Activated CD4-positive, alpha-beta T cell treated with anti-CD3 and anti-CD28 coated beads, Interleukin-2, Interleukin-6, amounts not matched to agents 100 ng/mL and 50 ng/mL, durations not matched to agents 16 hours and 8 hours (primary cell): ENCODE measurements at regions not wholly inside any gene's neighbourhood (a gene's known extent, or its start where the extent isn't known, plus 50 kb on each side); places are given as distances from the start of the nearest gene placed in this dataset.
"Not testable (repeated sequence)": the region's sequence is repeated elsewhere in the genome, so short reads cannot be mapped to it uniquely, and the experiment has no call there.

Experiments
- DNase-seq: peaks from one replicate; pipeline ENCODE4 v3.0.0-alpha.2; 2020

DNA sequence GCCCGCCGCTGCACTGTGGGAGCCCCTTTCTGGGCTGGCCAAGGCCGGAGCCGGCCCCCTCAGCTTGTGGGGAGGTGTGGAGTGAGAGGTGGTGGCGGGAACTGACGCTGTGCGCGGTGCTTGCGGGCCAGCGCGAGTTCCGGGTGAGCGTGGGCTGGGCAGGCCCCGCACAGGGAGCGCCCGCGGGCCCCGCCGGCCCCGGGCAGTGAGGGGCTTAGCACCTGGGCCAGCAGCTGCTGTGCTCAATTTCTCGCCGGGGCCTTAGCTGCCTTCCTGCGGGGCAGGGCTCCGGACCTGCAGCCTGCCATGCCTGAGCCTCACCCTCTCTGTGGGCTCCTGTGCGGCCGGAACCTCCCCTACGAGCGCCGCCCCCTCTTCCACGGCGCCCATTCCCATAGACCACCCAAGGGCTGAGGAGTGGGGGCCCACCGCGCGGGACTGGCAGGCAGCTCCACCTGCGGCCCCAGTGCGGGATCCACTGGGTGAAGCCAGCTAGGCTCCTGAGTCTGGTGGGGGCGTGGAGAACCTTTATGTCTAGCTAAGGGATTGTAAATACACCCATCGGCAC, 1062.6 kb downstream of the TDRD15 start:
- not testable (repeated sequence) for DNase-seq

DNA sequence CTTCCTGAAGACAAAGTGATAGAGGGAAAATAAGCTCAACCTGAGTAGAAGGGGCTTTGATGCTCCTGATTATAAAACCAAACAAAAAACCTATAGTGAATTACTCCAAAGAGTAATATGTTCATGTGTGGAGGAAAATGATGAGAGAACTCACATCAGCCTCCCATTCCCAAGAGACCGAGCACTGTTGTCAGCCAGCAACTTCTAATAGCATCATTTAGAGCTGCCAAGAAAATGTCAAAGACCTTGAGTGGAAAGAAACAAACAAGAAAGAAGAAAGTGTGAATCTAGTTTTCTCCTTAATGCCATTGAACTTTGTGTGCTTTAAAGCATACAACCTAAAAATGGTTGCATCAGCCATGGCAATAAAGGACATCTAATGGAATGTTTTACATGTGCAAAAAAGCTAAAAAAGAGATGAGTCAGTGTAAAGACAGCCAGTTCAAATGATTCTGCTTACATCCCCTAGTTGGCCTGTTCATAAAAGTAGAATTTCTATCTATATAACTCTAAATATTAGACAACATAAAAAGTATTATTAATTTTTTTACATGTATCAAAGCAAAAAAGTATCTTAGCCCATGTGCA, 1066.2 kb downstream of the TDRD15 start:
- DNase-seq: no peak

DNA sequence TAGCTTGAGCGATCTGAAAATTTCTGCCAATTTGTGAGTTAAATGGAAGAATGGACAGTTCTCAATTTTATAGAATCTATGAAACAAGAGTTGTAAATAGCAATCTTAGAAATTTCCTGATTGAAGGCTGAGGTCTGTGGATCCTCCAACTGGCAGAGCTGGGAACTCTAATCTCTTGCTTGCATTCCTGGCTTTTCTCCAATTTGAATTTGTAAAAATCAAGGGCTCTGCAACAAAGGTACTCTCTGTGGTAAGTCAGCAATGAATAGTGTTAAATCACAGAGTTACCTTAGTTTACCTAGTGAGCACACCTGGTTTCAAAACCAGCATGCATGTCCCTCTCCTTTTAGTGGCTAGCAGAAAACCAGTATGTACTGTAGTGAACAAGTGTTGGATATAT, 1070.5 kb downstream of the TDRD15 start:
- DNase-seq: no peak

DNA sequence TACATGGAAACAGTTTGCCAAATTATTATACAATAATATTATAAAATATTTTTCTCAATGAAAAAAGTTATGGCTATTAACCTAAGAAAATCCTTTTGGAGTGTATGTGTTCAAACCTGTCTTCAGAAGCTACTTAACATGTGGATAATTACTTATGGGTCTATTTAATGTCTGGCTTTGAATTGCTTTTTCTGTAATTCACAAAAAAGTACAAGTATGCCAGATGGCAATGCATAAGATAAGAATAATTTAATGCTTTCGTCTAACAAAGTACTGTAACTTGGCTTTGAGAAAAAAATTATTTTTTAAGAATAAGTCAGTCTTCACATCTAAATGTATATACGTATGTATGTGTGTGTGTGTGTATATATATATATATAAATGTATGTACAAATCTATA, 1073.0 kb downstream of the TDRD15 start:
- DNase-seq: no peak

DNA sequence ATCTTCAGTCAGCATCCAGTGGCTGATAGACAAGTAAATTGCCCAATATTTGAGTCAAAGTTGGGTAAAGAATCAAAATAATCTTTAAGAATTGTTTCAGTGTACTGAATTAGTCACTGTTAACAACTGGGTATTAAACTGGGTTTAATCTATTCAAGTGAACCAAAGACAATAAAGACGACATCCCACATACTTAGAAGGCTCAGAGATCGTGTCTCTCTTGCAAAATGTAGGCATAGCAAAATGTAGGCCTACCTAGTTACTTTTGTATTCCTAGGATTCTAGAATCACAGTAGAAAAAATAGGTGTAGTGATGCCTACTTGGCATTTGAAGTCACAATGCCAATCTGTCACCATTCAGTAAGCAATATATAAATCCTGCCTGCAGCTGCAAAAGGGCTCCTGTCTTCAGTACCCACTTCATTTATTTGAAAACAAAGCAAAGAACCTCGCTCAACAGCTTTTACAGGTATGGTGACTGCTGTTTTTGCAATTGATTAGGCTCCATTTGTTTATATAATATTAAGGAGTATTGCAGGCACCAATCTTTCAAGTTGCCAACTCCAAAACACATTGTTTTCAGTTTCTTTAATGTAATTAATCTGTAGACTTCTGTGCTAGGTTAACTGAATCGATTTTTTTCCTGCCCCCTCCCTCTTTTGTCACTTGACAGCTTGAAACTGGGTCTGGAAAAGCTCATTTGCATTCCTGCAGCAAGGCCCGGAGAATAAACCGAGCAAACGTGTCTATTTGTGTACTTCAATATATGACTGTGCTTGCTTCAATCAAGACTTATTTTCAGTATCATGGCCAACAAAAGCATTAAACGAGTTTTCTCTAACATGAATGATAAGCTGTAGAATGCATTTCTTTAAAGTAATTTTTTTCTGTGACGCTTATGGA, 1074.9 kb downstream of the TDRD15 start:
- DNase-seq: no peak

DNA sequence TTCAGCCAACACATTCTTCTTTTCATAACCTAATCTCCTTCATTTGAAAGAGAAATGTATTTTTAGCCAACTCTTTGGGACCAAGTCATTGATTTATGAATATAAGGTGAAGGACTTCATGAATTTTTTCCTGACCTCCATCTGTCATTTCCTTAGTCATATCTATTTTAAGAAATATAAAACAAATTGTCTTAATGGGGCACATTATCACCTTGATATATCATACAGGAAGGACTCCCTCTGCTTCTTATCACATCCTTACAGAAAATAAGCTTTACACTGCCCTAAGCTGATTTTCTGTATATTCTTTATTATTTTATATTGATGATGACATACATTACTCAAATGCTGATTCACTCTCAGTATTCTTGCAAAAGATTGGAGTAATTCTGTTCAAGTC, 1076.2 kb downstream of the TDRD15 start:
- DNase-seq: no peak

DNA sequence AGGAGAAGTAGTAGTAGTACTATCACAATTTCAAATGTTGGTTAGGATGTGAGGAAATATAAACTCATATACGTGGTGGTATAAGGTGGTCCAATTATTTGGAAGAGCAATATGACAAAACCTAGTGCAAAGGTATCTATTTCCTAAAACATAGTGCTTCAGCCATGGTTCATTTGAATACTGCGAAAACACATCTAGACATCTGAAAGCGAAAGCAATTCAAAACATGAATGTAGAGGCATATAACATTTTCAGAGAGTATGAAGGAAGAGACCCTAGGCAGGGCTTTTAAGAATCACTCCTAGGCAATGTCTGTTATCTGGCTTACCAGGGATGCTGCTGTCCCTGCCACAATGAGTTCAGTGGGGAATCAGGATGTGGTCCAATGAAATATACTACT, 1085.8 kb downstream of the TDRD15 start:
- no peak for DNase-seq

DNA sequence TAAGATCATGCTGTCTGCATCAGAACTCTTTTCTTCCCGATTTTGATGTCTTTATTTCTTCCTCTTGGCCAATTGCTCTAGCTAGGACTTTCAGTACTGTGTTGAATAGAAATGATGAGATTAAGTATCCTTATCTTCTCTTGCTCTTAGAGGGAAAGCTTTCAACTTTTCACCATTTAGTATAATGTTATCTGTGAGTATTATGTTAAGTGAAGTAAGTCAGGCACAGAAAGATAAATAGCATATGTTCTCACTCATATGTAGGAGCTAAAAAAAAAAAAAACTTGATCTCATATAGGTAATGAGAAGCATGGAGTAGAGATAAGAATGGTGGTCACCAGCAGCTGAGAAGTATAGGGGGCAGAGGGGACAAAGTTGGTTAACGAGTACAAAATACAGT, 1089.5 kb downstream of the TDRD15 start:
- DNase-seq: no peak

DNA sequence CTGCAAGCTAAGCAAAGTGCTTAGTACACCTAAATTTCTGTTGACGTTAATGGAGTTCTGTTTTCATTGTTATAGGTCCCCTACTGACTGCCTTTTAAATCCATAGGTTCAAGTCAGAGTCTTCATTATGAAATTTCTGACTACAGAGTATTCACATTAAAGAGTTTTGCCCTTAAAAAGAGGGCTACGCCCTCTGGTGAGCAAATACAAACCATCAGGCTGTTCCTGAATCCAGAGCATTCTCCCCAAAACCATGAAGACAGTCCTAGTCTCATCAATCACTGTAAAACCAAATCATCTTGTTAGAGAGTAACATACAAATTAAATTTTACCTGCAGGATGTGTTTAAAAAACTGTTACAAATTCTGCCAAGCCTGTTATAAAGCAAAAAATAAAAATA, 1091.7 kb downstream of the TDRD15 start:
- DNase-seq: no peak

DNA sequence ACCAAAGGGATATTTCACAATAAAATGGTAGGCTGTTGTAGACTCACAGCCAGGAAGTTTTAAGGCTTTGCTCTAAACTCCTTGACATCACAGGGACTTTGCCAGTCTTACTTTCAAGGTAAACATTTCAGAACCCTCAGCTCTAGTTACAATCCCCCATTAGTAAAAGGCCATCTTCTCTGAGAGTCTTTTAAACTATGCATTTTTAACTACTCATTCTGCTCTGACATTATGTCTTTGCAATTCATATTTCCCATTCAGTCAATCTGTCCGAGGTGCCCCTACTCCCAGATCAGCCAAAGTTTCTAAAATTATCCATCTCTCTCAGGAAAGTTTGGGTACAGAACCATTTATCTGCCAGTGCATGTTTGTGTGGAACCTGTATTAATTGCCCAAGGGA, 1094.1 kb downstream of the TDRD15 start:
- DNase-seq: no peak

DNA sequence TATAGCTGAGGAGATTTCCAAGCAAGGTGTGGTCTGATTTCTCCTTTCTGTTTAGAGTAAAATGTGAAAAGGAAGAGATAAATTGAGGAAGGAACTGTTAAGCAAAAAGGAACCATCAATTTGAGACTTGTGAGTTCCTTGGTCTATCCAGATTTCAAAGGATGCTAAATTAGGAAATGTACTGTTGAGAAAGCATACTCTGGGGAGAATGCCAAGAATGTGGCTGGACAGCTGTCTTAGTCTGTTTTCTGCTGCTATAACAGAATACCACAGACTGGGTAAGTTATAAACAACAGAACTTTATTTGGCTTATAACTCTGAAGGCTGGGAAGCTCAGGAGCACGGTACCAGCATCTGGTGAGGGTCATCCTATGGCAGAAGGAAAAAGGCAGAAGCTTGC, 1097.2 kb downstream of the TDRD15 start:
- no peak for DNase-seq

DNA sequence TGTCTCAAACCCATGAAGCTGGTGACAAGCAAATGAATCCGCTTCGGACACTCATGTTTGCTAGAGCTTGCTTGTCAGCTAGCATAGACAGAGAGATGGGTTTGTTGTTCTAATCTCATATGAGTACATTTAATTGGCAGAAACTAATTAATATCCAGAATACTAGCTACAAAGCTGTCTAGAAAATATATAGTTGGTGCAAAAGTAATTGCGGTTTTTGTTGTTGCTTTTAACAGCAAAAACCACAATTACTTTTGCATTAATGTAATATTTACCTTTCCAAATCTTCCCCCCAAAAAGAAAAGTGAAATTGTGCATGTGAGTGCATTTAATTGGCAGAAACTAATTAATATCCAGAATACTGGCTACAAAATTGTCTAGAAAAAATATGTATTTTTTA, 1115.2 kb downstream of the TDRD15 start:
- no peak for DNase-seq

DNA sequence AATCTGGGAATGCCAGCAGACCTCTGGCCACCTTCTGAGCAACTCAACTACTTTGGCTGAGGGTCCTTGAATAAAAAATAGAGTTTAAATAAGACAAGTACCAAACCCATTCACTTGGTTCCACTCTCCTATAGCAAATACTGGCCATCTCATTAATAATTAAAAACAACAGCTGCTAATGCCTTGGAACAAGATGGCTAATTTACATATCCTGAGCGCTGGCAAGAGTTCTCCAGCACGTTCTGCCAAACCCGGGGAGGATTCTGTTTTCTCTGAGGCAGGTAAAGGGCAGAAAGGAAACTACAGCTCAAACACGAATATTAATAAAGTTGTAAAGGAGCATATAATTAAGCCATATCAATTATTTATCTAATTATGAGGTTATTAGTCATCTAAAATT, 1123.7 kb downstream of the TDRD15 start:
- DNase-seq: no peak

DNA sequence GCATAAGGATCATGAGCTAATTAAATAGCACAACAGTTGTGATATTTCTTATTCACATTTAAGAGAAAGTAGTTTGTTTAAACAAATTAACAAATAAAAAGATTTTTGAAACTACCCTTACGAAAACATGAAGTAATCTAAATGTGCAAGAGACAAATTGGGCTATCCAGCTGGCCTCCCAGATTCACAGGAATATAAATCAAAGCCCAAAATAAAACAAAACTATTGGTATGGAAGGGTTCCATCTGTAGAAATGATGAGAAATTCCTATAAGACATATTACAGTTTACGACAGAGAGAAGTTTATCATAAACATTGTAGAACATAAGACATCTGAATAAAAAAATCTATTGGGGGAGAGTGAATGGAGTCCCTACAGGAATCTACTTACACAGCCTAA, 1125.1 kb downstream of the TDRD15 start:
- no peak for DNase-seq

DNA sequence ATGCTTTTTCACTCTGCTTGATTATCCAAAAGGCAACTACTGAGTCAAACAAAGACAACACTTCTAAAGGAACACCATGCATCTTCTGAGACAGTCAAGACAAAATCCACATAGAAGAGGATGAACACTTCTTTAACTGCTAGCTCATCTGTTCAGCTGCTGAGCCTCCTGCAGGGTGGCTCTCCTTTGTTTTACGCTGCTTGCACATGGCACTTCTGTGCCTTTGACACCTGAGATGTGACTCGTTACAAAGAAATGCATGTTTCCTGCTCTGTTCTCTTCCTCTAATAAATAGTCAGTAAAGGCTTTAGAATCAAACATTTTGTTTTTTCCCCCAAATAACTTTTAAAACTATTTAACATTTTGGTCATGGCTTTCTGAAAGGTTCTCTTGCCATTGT, 1129.4 kb downstream of the TDRD15 start:
- DNase-seq: no peak

DNA sequence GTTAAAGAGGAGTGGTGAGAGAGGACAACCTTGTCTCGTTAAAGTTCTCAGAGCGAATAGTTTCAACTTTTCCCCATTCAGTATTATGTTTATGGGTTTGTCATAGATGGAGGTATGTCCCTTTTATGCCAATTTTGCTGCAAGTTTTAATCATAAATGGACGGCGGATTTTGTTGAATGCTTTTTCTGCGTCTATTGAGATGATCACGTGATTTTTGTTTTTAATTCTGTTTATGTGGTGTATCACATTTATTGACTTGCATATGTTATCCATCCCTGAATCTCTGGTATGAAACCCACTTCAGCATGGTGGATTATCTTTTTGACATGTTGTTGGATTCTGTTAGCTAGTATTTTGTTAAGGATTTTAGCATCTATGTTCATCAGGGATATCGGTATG, 1123.8 kb upstream of the KLHL29 start:
- no peak for DNase-seq

DNA sequence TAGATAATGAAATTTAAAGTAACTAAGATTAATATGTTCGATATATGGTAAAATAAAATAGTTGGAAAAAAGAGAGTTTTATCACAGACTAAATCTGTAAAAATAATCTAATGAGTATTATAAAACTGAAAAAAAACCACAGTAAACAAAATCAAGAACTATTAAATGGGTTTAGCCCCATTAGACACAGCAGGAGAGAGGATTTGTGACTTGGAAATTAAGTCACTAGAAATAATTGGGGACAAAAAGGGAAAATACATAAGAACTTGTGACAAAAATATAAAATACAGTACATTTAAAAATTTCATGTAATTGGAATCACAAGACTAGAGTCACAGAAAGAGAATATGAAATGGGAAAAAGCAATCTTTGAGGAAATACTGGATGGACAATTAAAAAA, 1114.6 kb upstream of the KLHL29 start:
- DNase-seq: no peak

DNA sequence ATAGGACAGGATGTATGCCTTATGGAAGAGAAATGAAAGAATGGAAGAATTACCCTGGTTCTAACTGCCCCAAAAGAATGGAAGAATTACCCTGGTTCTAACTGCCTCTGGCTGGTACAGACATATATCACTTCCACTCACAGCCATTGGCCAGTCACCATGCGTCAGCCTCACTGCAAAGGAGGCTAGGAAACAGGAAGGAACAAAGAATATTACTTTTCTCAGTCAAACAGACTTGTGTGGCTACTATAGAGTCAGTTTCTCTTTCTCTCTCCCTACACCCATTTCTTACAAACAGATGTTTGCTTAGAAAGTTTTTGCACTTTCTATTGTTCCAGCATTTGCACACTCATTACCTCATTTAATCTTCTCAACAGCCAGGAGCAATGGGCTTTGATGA, 1111.1 kb upstream of the KLHL29 start:
- DNase-seq: no peak

DNA sequence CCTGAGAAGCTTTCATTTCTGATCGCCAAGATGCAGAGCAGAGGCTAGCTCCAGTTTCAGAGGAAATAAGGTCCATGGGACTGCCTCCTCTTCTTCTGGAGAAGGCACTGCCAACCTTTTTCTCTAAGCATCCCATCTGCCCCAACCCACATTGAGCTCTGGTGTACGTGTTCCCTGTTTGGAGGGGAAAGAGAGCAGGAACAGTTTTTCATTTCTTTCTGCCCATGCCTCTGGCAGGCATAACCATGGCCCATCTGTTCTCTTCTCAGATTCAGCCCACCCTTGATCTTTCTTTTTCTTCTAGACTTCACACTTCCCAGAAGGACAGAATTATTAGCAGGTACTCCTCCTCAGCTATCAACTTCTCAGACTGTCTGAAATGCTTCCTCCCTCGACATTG, 1110.3 kb upstream of the KLHL29 start:
- DNase-seq: no peak

DNA sequence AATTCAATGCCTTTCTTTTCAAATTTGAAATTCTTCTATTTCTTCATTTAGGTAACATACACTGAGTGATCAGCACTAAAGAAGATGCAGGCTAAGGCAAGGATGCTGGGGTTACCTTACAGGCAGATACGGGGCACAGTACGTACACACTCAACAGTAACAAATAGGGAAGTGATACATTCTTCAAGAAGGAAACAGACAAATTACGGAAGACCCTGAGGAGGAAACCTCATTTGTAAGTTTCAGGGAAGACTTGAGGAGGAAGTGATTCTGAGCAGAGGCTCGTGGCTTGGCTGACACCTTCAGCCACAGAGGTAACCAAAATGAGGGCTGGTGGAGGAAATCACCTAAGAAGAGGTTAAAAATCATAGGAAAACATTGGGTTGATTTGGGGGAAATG, 1108.3 kb upstream of the KLHL29 start:
- no peak for DNase-seq

DNA sequence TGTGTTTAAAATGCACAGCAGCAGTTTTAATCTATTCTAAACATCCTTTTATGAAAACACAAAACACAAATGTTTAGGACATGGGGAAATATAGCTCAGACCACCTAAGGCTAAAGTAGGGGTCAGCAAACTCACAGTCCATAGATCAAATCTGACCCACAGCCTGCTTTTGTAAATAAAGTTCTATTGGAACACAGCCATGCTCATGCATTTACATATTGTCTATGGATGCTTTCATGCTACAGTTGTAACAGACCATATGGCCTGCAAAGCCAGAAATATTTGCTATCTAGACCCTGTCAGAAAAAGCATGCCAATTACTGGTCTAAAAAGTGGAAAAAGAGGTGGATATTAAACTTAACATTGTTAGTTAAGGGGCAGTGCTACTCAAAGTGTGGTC, 1105.4 kb upstream of the KLHL29 start:
- DNase-seq: no peak

DNA sequence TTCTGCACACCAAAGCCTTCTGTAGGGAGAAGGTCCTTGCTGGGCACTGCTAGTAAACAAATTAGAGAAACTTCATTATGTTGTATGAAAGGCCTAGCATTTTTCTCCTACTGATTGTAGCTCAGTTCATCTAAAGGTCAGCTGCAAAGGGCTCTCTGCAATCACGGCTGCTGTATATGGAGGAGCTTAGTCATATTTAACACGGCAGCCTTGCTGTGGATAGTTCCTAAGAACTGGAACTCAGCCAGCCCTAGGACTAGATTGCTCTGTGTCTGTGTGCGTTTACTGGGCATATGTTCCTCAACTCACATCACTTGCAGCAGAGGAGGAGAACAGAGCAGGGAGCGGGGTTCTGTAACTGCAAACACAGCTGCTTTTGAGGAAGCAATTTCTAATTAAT, 1103.9 kb upstream of the KLHL29 start:
- no peak for DNase-seq

DNA sequence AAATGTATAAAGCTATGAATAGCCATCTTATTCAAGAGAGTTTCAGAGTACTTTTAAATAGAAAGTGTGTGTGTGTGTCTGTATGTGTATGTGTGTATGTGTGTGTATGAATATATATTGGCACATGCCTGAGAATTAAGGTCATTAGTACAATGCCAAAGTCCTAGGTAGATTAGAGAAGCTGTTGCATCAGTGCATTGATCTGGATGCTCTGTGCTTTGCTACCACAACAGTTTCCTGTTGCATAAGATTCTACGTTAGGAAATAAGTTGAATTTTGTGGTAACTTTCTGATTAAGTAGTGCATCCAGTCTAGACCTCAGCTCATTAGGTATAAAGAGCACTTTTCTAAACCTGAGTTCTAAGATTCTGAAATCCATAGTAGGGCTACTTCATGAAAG, 1102.8 kb upstream of the KLHL29 start:
- no peak for DNase-seq

DNA sequence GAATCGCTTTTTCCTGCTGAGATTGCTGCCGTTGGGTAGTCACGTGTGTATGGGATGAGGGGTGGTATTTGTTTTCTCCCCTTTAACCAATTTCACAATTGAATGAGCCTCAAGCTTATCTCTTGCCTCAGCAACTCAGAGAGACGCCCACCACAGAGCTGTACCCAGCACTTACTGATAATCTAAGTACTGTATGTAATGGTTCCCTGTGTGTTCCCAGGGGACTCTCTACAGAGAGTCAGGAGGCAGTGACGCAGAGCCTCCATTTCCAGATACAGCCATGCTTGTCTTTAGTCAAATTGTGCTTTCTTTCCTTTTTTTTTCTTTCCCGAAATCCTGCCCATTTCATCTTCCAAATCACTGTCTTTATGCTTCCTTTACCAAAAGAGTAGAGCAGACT, 1102.1 kb upstream of the KLHL29 start:
- DNase-seq: no peak

DNA sequence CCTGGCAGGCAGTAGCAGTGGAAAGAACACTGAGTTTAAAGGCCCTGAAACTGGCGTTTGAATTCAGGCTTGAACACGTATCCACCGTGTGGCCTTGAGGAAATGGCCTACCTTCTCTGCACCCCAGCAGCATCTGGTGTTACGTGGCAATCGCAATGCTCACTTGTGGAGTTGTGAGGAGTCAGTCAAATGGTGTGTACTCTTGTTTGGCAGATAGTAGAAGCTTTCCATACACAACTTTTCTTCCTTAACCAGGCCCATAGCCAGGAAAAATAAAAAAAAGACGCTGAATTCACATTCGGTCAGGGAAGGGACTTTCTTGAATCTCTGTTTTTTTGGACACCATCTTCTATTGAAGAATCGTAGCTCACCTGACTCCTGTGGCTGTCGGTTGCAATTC, 1101.5 kb upstream of the KLHL29 start:
- no peak for DNase-seq
